ENCODE measurements at regions not wholly inside any gene's neighbourhood (a gene's known extent, or its start where the extent isn't known, plus 50 kb on each side); places are given as distances from the start of the nearest gene placed in this dataset.

GRCh38 chr5:53311681-53312080 is 168.7 kb upstream of the FST start:
- Histone ChIP-seq H3K79me2 (ENCODE audit: control insufficient read depth, insufficient read depth, low read length) (no peaks in the 10 kb centered on the region), H3K9me3 (ENCODE audit: control insufficient read depth, low read depth, low read length) (peaks cover 6% of the 10 kb centered on the region), H3K36me3 (ENCODE audit: control insufficient read depth in 2 of 2, extremely low read depth in 1 of 2, insufficient read depth in 2 of 2, low read length in 2 of 2) (no peaks in the 10 kb centered on the region), H3K9me1 (ENCODE audit: control insufficient read depth, extremely low read depth, insufficient read depth, low read length) (no peaks in the 10 kb centered on the region), H3K27me3 (ENCODE audit: control insufficient read depth, extremely low read depth, insufficient read depth, low read length) (no peaks in the 10 kb centered on the region), H4K20me1 (ENCODE audit: control insufficient read depth, extremely low read depth, insufficient read depth, low read length) (no peaks in the 10 kb centered on the region), H2AFZ (ENCODE audit: control insufficient read depth, low read length) (no peak overlapping the region), H3K4me1 (ENCODE audit: control insufficient read depth, extremely low read depth, insufficient read depth, low read length) (no peaks in the 10 kb centered on the region), H3K4me3 (ENCODE audit: control insufficient read depth in 2 of 3, extremely low read depth in 1 of 3, insufficient read depth in 2 of 3, low read depth in 1 of 3, low read length in 3 of 3) (no peak overlapping the region), H3K4me2 (ENCODE audit: control insufficient read depth, extremely low read depth, insufficient read depth, low read depth, low read length) (no peak overlapping the region), H3K9ac (ENCODE audit: control insufficient read depth, extremely low read depth, insufficient read depth, low read length) (no peak overlapping the region), H3K27ac (ENCODE audit: control insufficient read depth, insufficient read depth, low read length) (no peak overlapping the region)
- no peak for DNase-seq (ENCODE audit: low read depth, low spot score)
- dilution Hi-C loops (cut with MboI; ENCODE audit: extremely low pct_ligation_motif_present, low sequenced_read_pairs), result no loop called here
- FAIRE-seq, result no peak
- TF ChIP-seq, protein P1, sequence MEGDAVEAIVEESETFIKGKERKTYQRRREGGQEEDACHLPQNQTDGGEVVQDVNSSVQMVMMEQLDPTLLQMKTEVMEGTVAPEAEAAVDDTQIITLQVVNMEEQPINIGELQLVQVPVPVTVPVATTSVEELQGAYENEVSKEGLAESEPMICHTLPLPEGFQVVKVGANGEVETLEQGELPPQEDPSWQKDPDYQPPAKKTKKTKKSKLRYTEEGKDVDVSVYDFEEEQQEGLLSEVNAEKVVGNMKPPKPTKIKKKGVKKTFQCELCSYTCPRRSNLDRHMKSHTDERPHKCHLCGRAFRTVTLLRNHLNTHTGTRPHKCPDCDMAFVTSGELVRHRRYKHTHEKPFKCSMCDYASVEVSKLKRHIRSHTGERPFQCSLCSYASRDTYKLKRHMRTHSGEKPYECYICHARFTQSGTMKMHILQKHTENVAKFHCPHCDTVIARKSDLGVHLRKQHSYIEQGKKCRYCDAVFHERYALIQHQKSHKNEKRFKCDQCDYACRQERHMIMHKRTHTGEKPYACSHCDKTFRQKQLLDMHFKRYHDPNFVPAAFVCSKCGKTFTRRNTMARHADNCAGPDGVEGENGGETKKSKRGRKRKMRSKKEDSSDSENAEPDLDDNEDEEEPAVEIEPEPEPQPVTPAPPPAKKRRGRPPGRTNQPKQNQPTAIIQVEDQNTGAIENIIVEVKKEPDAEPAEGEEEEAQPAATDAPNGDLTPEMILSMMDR (optimal IDR thresholded peaks at IDR 0.05 in 1 of 3, IDR thresholded peaks at IDR 0.05 in 1 of 3, conservative IDR thresholded peaks at IDR 0.05 in 1 of 3; ENCODE audit: extremely low read depth in 1 of 3, insufficient read depth in 2 of 3, low read length in 3 of 3), result no peak
- no peak for TF ChIP-seq EZH2 (IDR thresholded peaks at IDR 0.05; ENCODE audit: low read length)

- TF ChIP-seq, protein P1 (optimal IDR thresholded peaks at IDR 0.05 in 1 of 3, IDR thresholded peaks at IDR 0.05 in 1 of 3, conservative IDR thresholded peaks at IDR 0.05 in 1 of 3; ENCODE audit: extremely low read depth in 1 of 3, insufficient read depth in 2 of 3, low read length in 3 of 3), result no peak
- TF ChIP-seq EZH2 (IDR thresholded peaks at IDR 0.05; ENCODE audit: low read length), result no peak
- no peaks in the 10 kb centered on the region for H3K27me3 ChIP-seq (ENCODE audit: control insufficient read depth, extremely low read depth, insufficient read depth, low read length)
- H4K20me1 ChIP-seq (ENCODE audit: control insufficient read depth, extremely low read depth, insufficient read depth, low read length), result no peaks in the 10 kb centered on the region
- no peak overlapping the region for H3K4me3 ChIP-seq (ENCODE audit: control insufficient read depth in 2 of 3, extremely low read depth in 1 of 3, insufficient read depth in 2 of 3, low read depth in 1 of 3, low read length in 3 of 3)
- H3K9ac ChIP-seq (ENCODE audit: control insufficient read depth, extremely low read depth, insufficient read depth, low read length), result no peak overlapping the region
- no peak for DNase-seq (ENCODE audit: low read depth, low spot score)
- dilution Hi-C loops (cut with MboI; ENCODE audit: extremely low pct_ligation_motif_present, low sequenced_read_pairs), result no loop called here
- no peak overlapping the region for H2AFZ ChIP-seq (ENCODE audit: control insufficient read depth, low read length)
- H3K4me2 ChIP-seq (ENCODE audit: control insufficient read depth, extremely low read depth, insufficient read depth, low read depth, low read length), result no peak overlapping the region
- H3K9me1 ChIP-seq (ENCODE audit: control insufficient read depth, extremely low read depth, insufficient read depth, low read length), result no peaks in the 10 kb centered on the region
- H3K36me3 ChIP-seq (ENCODE audit: control insufficient read depth in 2 of 2, extremely low read depth in 1 of 2, insufficient read depth in 2 of 2, low read length in 2 of 2), result peaks cover 0 to 1% of the 10 kb centered on the region in 2 experiments
- no peak overlapping the region for H3K27ac ChIP-seq (ENCODE audit: control insufficient read depth, insufficient read depth, low read length)
- FAIRE-seq, result no peak
- peaks cover 8% of the 10 kb centered on the region for H3K9me3 ChIP-seq (ENCODE audit: control insufficient read depth, low read depth, low read length)
- H3K79me2 ChIP-seq (ENCODE audit: control insufficient read depth, insufficient read depth, low read length), result no peaks in the 10 kb centered on the region
- peaks cover under 1% of the 10 kb centered on the region for H3K4me1 ChIP-seq (ENCODE audit: control insufficient read depth, extremely low read depth, insufficient read depth, low read length)
These were observed 167.3 kb upstream of the FST start for GRCh38 chr5:53313145-53313544.

All from keratinocyte (primary cell).